ENCODE measurements at regions not wholly inside any gene's neighbourhood (a gene's known extent, or its start where the extent isn't known, plus 50 kb on each side); places are given as distances from the start of the nearest gene placed in this dataset.
"Not testable (repeated sequence)": the region's sequence is repeated elsewhere in the genome, so short reads cannot be mapped to it uniquely, and the experiment has no call there.

- no peak for DNase-seq
Observed at GRCh38 chr11:115649461-115649860, 145.2 kb upstream of the CADM1 start.

GRCh38 chr11:115645631-115646317 lies 141.6 kb upstream of the CADM1 start:
- DNase-seq, result no peak

DNA sequence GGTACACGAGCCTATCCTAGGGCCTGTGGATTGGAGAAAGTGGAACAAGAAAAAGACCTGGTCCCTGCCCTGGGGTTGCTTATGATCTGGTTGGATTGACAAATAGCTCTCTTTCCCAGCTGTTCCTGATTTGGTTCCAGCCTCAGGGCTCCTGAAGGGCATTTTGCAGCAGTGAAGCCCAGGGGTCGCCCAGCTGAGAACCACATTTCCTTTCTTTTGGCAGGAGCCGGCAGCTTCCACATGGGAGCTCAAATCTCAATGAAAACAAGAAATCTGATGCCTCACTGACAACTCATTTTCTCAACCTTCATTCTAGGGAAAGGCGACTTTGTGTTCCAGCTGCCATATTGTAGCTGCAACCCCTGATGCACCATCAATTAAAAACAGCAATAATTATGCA lies 140.6 kb upstream of the CADM1 start:
- no peak for DNase-seq

DNA sequence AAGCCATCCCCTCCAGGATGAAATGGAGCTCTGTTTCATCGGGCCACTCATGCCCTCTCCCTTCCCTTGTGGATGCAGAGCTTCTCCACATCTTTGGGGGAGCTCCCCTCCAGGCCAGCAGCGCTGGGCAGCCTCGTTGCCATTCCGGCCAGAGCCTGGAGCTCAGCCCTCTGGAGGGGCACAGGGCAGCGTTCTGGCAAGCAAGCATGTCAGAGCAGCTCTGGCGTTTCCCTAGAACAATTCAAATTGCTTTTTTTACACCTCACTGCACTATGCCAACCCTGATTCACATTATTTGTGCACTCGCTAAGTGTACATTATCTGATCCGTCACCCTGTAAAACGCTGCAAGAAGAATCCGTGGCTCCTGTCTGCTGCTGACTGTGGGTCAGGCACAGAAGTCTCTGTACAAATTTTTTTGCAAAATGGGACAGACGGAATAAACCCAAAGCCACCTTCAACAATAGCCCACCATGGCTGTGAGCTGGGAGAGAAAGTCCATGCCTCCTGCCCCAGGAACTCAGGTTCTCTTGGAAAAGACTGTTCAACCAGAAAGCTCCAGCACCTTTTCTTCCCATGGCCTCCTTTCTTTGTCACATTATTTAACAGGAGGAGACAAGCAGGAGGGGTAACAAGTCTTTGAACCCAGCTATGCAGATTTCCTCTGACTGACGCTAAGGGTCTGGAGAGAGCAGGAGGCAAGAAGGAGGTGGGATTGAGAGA lies 139.5 kb upstream of the CADM1 start:
- DNase-seq, result no peak

GRCh38 chr11:115642660-115643059 lies 138.4 kb upstream of the CADM1 start:
- DNase-seq, result no peak

DNA sequence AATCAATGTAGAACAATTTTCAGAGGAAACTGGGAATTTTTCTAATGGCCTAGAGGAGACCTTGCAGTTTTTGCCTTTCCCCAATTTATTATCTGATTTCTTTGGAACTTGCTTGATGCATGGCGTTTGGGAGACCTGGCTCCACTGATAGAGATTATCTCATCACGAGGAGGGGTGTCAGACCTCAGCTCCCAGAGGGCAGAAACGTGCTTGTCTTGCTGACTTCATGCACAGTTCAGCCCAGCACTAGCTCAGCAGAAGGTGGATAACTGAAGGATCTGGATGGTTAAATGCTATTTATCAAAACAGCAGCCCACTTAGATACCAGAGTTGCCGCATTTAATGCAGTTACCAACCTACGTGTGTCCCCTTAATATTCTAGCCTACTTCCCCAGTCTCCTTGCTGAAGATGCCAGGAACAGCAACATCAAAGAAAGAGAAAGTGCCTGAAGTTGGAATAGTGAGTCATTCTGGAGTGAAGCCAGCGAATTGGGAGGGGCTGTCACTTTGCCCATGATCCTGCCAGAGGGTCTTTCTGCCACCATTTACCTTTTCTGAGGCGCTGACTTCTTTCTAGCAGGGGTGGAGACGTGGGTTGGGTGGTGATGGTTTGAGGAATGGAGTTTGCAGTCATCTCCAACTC lies 133.5 kb upstream of the CADM1 start:
- no peak for DNase-seq

DNA sequence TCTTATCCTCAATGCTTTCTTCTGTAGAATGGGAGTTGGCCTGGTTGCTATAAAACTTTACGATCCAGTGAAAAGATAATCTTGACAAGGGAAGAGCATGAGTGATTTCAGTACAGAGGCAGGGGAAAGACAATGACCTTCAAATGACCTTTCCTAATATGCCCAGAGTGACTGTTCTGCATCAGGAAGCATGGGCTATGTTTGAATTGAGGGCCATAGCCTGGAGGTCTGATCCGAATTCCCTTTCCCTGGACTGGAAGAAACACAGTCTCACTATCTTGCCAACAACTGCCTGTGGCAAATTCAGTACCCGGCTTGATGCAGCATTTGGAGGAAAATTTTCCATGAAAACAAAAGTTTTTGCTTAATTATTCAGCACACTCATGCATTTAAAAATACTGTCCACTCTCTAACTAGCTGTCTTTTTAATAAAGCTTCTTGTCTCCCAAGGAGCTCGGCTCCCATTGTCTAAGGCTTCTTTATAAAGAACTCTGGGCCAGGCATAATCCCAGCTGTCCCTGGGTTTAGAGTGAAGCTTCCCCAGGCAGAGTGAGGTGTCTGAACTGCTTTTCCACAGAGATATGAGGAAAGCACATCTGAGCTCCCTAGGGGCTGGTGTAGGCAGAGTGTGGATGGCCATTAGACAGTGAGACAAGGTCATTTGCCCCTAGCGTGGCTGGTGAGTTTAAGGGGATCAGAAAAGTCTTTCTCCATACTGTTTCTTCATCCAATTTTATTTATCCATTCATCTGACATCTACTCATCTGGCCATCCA lies 132.7 kb upstream of the CADM1 start:
- DNase-seq, result no peak

DNA sequence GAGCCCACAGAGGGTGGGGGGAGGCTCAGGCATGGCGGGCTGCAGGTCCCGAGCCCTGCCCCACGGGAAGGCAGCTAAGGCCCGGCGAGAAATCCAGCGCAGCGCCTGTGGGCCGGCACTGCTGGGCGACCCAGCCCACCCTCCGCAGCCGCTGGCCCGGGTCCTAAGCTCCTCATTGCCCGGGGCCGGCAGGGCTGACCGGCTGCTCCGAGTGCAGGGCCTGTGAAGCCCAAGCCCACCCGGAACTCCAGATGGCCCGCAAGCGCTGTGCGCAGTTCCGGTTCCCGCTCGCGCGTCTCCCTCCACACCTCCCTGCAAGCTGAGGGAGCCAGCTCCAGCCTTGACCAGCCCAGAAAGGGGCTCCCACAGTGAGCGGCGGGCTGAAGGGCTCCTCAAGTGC lies 129.8 kb upstream of the CADM1 start:
- not testable (repeated sequence) for DNase-seq

- no peak for DNase-seq
Observed at GRCh38 chr11:115632061-115632460, 127.8 kb upstream of the CADM1 start.

- DNase-seq, result no peak
Observed at GRCh38 chr11:115631609-115632008, 127.4 kb upstream of the CADM1 start.

DNA sequence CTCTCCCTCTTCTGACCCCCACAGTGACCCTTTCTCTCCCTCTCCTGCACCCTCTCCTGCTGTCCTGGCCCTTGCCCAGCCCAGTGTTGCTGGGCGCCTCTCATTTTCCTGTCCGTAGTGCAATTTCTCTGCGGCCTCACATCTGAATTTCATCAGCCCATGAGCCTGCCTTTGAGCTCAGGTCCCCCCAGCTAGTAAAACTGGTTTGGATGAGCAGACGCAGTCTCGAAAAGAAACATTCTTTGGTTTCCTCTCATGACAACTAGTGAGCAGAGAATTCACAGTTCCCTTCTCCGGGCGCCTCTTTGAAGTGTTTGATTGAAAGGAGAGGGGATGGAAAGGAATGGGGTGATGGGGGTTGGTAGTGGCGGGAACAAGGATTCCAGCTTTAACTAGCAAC lies 126.0 kb upstream of the CADM1 start:
- no peak for DNase-seq

GRCh38 chr11:115629456-115630015 lies 125.3 kb upstream of the CADM1 start:
- DNase-seq, result no peak

DNA sequence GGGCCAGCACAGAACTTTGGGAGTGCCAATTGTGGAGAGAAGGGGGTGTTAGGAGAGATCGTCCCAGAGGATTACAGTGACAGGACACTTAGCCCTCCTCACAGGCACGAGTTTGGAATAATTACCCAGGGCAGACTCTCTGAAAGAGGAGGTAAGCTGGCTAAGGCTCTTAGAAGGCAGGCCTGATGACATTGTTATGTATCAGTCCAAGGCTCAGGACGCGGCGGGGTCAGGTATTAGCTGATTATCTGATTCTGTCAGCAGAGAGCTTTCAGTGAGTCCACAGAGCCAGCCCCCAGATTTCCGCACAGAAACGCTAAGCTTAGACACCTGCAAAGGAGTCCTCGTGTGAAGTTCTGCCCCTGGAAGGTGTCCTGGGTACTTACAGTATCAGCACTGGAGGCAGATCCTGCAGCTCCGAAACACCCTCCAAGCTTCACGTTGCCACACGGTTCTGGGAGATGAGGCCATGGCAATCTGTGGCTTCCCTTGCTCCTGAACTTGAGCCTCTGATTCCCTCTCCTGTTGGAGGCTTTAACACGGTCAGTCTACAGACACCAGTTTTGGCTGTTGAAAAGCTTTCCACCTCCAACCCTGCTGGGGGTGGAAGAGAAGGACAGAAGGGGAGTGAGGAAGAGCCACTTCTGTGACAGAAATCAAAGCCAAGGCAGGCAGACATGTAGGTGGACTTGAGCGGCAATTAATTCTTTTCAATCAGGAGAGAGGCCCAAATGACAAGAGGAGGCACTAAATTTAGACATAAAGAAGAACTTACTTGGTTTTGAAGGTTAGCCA lies 123.6 kb upstream of the CADM1 start:
- no peak for DNase-seq

- no peak for DNase-seq
Observed at GRCh38 chr11:115627071-115627470, 122.9 kb upstream of the CADM1 start.

- no peak for DNase-seq
Observed at GRCh38 chr11:115626414-115626813, 122.2 kb upstream of the CADM1 start.

DNA sequence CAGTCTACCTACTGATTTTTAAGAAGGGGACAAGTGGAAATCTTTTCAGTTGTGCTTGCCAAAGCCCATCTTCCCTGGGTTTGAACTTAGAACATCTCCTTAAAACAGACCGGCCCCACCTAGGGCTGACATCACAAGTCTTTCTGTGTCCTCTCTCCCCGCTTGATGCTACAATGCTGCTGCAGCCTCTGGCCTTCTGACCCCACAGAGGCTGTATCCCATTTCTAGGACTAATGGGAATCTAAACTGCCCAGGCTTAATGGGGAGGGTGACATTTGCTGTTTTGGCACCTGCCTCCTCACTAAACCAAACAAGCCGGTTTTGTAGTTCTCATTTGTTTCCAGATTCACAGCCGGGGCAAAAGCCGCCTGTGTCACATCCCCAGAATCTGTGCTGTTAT lies 121.3 kb upstream of the CADM1 start:
- no peak for DNase-seq

GRCh38 chr11:115624065-115624464 lies 119.8 kb upstream of the CADM1 start:
- no peak for DNase-seq

- DNase-seq, result no peak
Observed at GRCh38 chr11:115623021-115623451, 118.8 kb upstream of the CADM1 start.

GRCh38 chr11:115618428-115618827 lies 114.2 kb upstream of the CADM1 start:
- no peak for DNase-seq

DNA sequence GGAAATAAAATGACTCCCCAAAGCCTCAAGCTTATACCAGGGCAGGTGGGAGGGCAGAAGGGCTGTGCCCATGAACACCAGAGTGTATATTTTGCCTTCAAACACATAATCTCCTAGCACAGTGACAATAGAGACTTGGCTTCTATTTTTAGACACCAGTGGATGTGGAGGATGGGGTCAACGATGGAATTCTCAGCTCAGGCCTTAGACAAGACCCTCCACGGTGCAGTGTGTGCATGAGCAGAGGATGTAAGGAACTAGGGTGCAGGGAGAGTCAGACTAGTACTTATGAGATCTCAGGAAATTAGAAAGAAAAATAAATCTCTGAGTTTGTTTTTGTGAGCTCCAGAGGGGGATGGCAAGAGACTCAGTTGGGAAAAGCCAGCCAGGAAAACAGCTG lies 113.6 kb upstream of the CADM1 start:
- no peak for DNase-seq

DNA sequence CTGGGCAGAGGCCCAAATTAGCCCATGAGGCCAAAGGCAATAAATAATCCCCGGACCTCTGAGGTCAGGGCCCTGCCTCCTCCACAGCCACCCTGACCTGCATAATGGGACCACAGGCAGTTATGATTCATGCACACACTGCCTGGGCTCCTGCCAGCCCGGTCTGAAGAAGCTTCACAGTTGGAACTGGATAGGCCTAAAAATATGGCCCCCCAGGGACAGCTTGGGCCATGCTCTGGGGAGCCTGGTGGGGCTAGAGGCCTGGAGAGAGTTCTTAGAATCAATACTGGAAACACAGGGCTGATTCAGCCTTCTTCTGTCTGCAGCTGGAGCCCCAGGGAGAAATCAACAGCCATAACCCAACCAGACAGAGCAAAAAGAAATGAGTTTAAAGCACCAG lies 112.8 kb upstream of the CADM1 start:
- no peak for DNase-seq
